IPS-11a (cell line): ENCODE measurements at regions not wholly inside any gene's neighbourhood (a gene's known extent, or its start where the extent isn't known, plus 50 kb on each side); places are given as distances from the start of the nearest gene placed in this dataset.
A peak's percentile ranks its signal among the peaks of the same experiment; 100 is the strongest.
"Not testable (repeated sequence)": the region's sequence is repeated elsewhere in the genome, so short reads cannot be mapped to it uniquely, and the experiment has no call there.

Experiments used
- H3K4me3 ChIP-seq: one replicate; pipeline ENCODE4 v1.5.1; 2013; ENCODE audit warnings: low read depth, low read length, control low read depth

- peak overlapping the region; percentile 17 for H3K4me3 ChIP-seq
Measured at GRCh38 chr1:238484121-238484520, 593.4 kb upstream of the ZP4 start.

GRCh38 chr1:238476841-238477240, 586.1 kb upstream of the ZP4 start:
- H3K4me3 ChIP-seq = no peak overlapping the region

GRCh38 chr1:238475712-238476111, 585.0 kb upstream of the ZP4 start:
- no peak overlapping the region for H3K4me3 ChIP-seq

GRCh38 chr1:238474263-238474662, 583.5 kb upstream of the ZP4 start:
- no peak overlapping the region for H3K4me3 ChIP-seq

- no peak overlapping the region for H3K4me3 ChIP-seq
Measured at GRCh38 chr1:238469146-238469631, 578.5 kb upstream of the ZP4 start.

- H3K4me3 ChIP-seq = no peak overlapping the region
Measured at GRCh38 chr1:238468068-238468467, 577.3 kb upstream of the ZP4 start.

- no peak overlapping the region for H3K4me3 ChIP-seq
Measured at GRCh38 chr1:238466459-238466858, 575.7 kb upstream of the ZP4 start.

- no peak overlapping the region for H3K4me3 ChIP-seq
Measured at GRCh38 chr1:238465449-238465848, 574.7 kb upstream of the ZP4 start.

- H3K4me3 ChIP-seq = no peak overlapping the region
Measured at GRCh38 chr1:238458899-238459298, 568.2 kb upstream of the ZP4 start.

- H3K4me3 ChIP-seq = no peak overlapping the region
Measured at GRCh38 chr1:238457610-238458009, 566.9 kb upstream of the ZP4 start.

- H3K4me3 ChIP-seq = no peak overlapping the region
Measured at GRCh38 chr1:238451781-238452310, 561.1 kb upstream of the ZP4 start.

- H3K4me3 ChIP-seq = no peak overlapping the region
Measured at GRCh38 chr1:238450976-238451375, 560.3 kb upstream of the ZP4 start.

GRCh38 chr1:238443687-238444086, 553.0 kb upstream of the ZP4 start:
- H3K4me3 ChIP-seq = no peak overlapping the region

- H3K4me3 ChIP-seq = no peak overlapping the region
Measured at GRCh38 chr1:238439511-238439910, 548.8 kb upstream of the ZP4 start.

- no peak overlapping the region for H3K4me3 ChIP-seq
Measured at GRCh38 chr1:238438311-238439270, 547.9 kb upstream of the ZP4 start.

- not testable (repeated sequence) for H3K4me3 ChIP-seq
Measured at GRCh38 chr1:238429703-238430102, 539.0 kb upstream of the ZP4 start.

- no peak overlapping the region for H3K4me3 ChIP-seq
Measured at GRCh38 chr1:238419209-238419608, 528.5 kb upstream of the ZP4 start.

- no peak overlapping the region for H3K4me3 ChIP-seq
Measured at GRCh38 chr1:238409932-238410331, 519.2 kb upstream of the ZP4 start.

GRCh38 chr1:238409191-238409850, 518.6 kb upstream of the ZP4 start:
- H3K4me3 ChIP-seq = no peak overlapping the region

GRCh38 chr1:238408737-238409136, 518.0 kb upstream of the ZP4 start:
- no peak overlapping the region for H3K4me3 ChIP-seq

GRCh38 chr1:238406098-238406860, 515.6 kb upstream of the ZP4 start:
- H3K4me3 ChIP-seq = no peak overlapping the region
